Thoracic aorta (tissue), 2 donors: ENCODE measurements at regions not wholly inside any gene's neighbourhood (a gene's known extent, or its start where the extent isn't known, plus 50 kb on each side); places are given as distances from the start of the nearest gene placed in this dataset.

ENCODE experiments used
- ATAC-seq: fragments of 150-250 bp; one replicate; pipeline ENCODE4 v1.8.0; 2017; ENCODE audit warnings: low read depth; ENCODE audit not compliant: insufficient number of reproducible peaks, low FRiP score
- DNase-seq: peaks from one replicate; pipeline ENCODE4 v3.0.0-alpha.2; 2020; ENCODE audit warnings: low spot score
- H3K27ac ChIP-seq, 2 donors: fragments of 200-600 bp; sonication (generic); 1 replicate in 1 of 2; 2 replicates in 1 of 2; pipeline ENCODE4 v1.5.1; 2016; ENCODE audit warnings: mild to moderate bottlenecking in 2 of 2, moderate library complexity in 2 of 2
- H3K27me3 ChIP-seq: fragments of 200-600 bp; sonication (generic); replicated peaks from 2 replicates; pipeline ENCODE4 v1.6.0; 2016; ENCODE audit warnings: mild to moderate bottlenecking; ENCODE audit not compliant: insufficient read depth
- H3K36me3 ChIP-seq: fragments of 200-600 bp; sonication (generic); one replicate; pipeline ENCODE4 v1.5.1; 2016
- H3K4me1 ChIP-seq, 2 donors: fragments of 200-600 bp; sonication (generic); 1 replicate in 1 of 2; 2 replicates in 1 of 2; pipeline versions ENCODE4 v1.5.1 to v1.6.0; 2016; ENCODE audit warnings: low read depth in 2 of 2, mild to moderate bottlenecking in 1 of 2; ENCODE audit not compliant: control insufficient read depth in 1 of 2
- H3K4me3 ChIP-seq: fragments of 200-600 bp; sonication (generic); 2 replicates; pipeline ENCODE4 v1.5.1; 2016; ENCODE audit warnings: mild to moderate bottlenecking
- H3K9me3 ChIP-seq: fragments of 200-600 bp; sonication (generic); 2 replicates; pipeline ENCODE4 v1.5.1; 2016
- CTCF ChIP-seq: fragments of 200-600 bp; sonication (generic); IDR thresholded peaks from one replicate; pipeline ENCODE4 v1.5.1; 2019; ENCODE audit warnings: antibody characterized with exemption

- no peak for ATAC-seq
Measured at GRCh38 chr14:84750763-84751554, 779.0 kb upstream of the FLRT2 start.

DNA sequence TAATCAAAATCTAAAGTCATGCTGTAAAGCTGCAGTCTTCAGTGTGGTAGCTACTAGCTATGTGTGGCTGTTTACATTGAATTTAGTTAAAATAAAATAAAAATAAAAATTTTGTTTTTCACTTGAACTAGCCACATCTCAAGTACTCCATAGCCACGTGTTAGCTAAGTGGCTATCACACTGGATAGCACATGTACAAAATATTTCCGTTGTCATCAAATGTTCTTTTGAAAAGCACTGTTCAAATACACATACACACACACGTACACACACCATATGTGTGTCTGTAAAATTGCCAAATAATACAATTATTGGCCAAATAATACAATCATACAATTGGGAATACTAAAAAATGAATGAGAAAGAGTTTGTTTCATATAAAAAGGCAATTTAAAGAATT, 778.2 kb upstream of the FLRT2 start:
- Histone ChIP-seq H3K27ac (no peak overlapping the region), H3K36me3 (no peaks in the 10 kb centered on the region), H3K4me1 (no peaks in the 10 kb centered on the region), H3K4me3 (no peak overlapping the region), H3K9me3 (no peaks in the 10 kb centered on the region), H3K27me3 (no peaks in the 10 kb centered on the region)
- DNase-seq, result no peak
- TF ChIP-seq CTCF, result no peak
- ATAC-seq, result no peak

More at GRCh38 chr14:84750763-84751554, 779.0 kb upstream of the FLRT2 start:
- TF ChIP-seq CTCF, result no peak
- H3K4me3 ChIP-seq, result no peak overlapping the region
- no peaks in the 10 kb centered on the region for H3K27me3 ChIP-seq
- H3K4me1 ChIP-seq, result no peaks in the 10 kb centered on the region
- no peak overlapping the region for H3K27ac ChIP-seq
- no peaks in the 10 kb centered on the region for H3K36me3 ChIP-seq
- H3K9me3 ChIP-seq, result no peaks in the 10 kb centered on the region
- DNase-seq, result no peak

DNA sequence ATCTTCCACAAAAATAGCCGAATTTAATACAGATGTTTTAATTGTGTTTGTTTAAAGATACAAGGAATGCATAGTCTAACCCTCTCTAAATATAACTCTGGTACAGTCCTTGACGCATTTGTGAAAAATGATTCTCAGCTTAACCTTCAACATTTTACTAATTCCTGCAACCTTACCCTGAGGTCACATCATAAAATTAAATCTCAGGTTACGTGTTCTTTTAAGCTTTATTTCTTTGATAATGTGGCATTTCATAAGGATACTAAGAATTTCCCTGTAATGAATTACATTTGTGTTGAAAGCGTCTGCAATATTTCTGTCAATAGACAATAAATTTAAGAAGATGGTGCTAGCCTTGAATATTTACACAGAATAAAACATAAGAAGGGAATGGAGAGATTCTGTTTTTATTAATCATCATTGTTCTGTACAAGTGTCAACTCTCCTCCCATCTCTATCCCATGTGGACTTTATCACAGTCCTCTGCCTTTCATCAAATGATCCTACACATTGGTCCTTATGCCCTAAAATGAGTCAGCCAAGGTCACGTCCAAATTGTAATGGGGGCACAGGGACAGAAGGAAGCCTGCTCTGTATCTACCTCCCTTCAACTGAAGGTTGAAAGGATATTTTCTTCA, 769.3 kb upstream of the FLRT2 start:
- no peaks in the 10 kb centered on the region for H3K36me3 ChIP-seq
- ATAC-seq, result no peak
- no peak for DNase-seq
- no peaks in the 10 kb centered on the region for H3K27me3 ChIP-seq
- no peaks in the 10 kb centered on the region for H3K4me1 ChIP-seq
- H3K9me3 ChIP-seq, result no peaks in the 10 kb centered on the region
- H3K27ac ChIP-seq, result no peak overlapping the region
- no peak for TF ChIP-seq CTCF
- H3K4me3 ChIP-seq, result no peak overlapping the region

GRCh38 chr14:84767434-84767833, 762.5 kb upstream of the FLRT2 start:
- H3K9me3 ChIP-seq, result no peaks in the 10 kb centered on the region
- no peak for TF ChIP-seq CTCF
- no peak overlapping the region for H3K27ac ChIP-seq
- no peaks in the 10 kb centered on the region for H3K36me3 ChIP-seq
- H3K27me3 ChIP-seq, result no peaks in the 10 kb centered on the region
- DNase-seq (no peak), ATAC-seq (no peak)
- H3K4me3 ChIP-seq, result no peak overlapping the region
- H3K4me1 ChIP-seq, result no peaks in the 10 kb centered on the region

DNA sequence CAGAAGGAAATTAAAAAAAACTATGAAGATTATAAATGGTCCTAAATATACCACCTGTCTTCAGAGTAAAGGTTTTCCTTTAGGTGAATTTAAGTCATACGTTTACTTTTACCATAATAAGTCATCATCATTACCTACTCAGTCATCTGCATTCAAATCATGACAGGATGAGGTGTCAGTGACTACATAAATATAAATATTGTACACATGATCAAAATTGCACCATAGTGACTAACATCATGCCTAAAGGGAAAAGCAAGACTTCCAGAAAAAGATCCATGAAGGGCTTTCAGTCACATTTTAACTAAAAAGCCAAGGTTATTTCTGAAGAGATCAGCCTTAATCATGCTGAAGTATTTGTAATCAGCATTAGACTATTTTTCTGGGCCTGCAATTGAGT, 759.9 kb upstream of the FLRT2 start:
- Histone ChIP-seq H3K9me3 (no peaks in the 10 kb centered on the region), H3K4me1 (no peaks in the 10 kb centered on the region), H3K4me3 (no peak overlapping the region), H3K27me3 (no peaks in the 10 kb centered on the region), H3K27ac (no peak overlapping the region), H3K36me3 (no peaks in the 10 kb centered on the region)
- ATAC-seq (no peak), DNase-seq (no peak)
- no peak for TF ChIP-seq CTCF
